Activated CD4-positive, alpha-beta T cell treated with anti-CD3 and anti-CD28 coated beads for 24 hours (primary cell): ENCODE measurements at regions not wholly inside any gene's neighbourhood (a gene's known extent, or its start where the extent isn't known, plus 50 kb on each side); places are given as distances from the start of the nearest gene placed in this dataset.

Experiments
- DNase-seq, 2 donors: peaks; one replicate each; pipeline ENCODE4 v3.0.0-alpha.2; 2020; ENCODE audit warnings: low read depth in 2 of 2

GRCh38 chr6:18962361-18962905 lies 575.3 kb downstream of the RNF144B start:
- no peak for DNase-seq

- DNase-seq: no peak
Measured at GRCh38 chr6:18963439-18963838, 576.3 kb downstream of the RNF144B start.

- DNase-seq: no peak
Measured at GRCh38 chr6:18973251-18973650, 586.1 kb downstream of the RNF144B start.

- no peak for DNase-seq
Measured at GRCh38 chr6:18976091-18976490, 588.9 kb downstream of the RNF144B start.

GRCh38 chr6:18976966-18977365 lies 589.8 kb downstream of the RNF144B start:
- no peak for DNase-seq

GRCh38 chr6:18978337-18979128 lies 591.4 kb downstream of the RNF144B start:
- no peak for DNase-seq

GRCh38 chr6:18985061-18985460 lies 597.9 kb downstream of the RNF144B start:
- no peak for DNase-seq

GRCh38 chr6:18985996-18986395 lies 598.8 kb downstream of the RNF144B start:
- DNase-seq: no peak

GRCh38 chr6:18988636-18989035 lies 601.5 kb downstream of the RNF144B start:
- no peak for DNase-seq

- peak in 1 of 2 donors; percentile 10 for DNase-seq
Measured at GRCh38 chr6:18990059-18990978, 603.2 kb downstream of the RNF144B start.

- no peak for DNase-seq
Measured at GRCh38 chr6:18997375-18997826, 610.3 kb downstream of the RNF144B start.

GRCh38 chr6:19002976-19003560 lies 615.9 kb downstream of the RNF144B start:
- no peak for DNase-seq

GRCh38 chr6:19004176-19004575 lies 617.0 kb downstream of the RNF144B start:
- DNase-seq: no peak

GRCh38 chr6:19009769-19010168 lies 622.6 kb downstream of the RNF144B start:
- no peak for DNase-seq

GRCh38 chr6:19013026-19013705 lies 626.0 kb downstream of the RNF144B start:
- DNase-seq: no peak

GRCh38 chr6:19024737-19025136 lies 637.6 kb downstream of the RNF144B start:
- no peak for DNase-seq

GRCh38 chr6:19028201-19028600 lies 641.1 kb downstream of the RNF144B start:
- DNase-seq: no peak

GRCh38 chr6:19032591-19033295 lies 645.6 kb downstream of the RNF144B start:
- no peak for DNase-seq

- DNase-seq: no peak
Measured at GRCh38 chr6:19033683-19034082, 646.5 kb downstream of the RNF144B start.

GRCh38 chr6:19034986-19035385 lies 647.8 kb downstream of the RNF144B start:
- DNase-seq: no peak
